Ammon's horn (tissue), 1 donor: ENCODE measurements at regions not wholly inside any gene's neighbourhood (a gene's known extent, or its start where the extent isn't known, plus 50 kb on each side); places are given as distances from the start of the nearest gene placed in this dataset.
"Not testable (repeated sequence)": the region's sequence is repeated elsewhere in the genome, so short reads cannot be mapped to it uniquely, and the experiment has no call there.

ENCODE experiments used
- DNase-seq: peaks from one replicate; pipeline ENCODE4 v3.0.0-alpha.2; 2016; ENCODE audit warnings: low spot score

DNA sequence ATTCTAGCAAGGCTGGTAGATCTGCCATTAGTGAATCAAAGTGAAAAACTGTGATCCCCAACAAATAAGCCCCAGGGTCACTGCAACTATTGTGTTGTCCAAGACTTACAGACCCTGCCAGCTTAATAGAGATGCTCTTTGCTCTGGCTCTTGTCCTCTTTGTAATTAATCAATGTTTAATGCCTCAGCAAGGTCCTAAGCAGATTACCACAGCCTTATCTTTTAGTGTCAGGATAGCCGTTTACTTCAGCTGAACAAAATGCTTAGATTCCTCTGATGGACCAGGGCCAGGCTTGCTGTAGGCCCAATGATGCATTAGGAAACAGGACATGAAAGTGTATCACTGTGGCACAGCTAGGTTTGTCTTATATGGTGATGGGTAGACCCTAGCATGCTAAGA is 353.3 kb downstream of the HACE1 start:
- DNase-seq, result no peak

DNA sequence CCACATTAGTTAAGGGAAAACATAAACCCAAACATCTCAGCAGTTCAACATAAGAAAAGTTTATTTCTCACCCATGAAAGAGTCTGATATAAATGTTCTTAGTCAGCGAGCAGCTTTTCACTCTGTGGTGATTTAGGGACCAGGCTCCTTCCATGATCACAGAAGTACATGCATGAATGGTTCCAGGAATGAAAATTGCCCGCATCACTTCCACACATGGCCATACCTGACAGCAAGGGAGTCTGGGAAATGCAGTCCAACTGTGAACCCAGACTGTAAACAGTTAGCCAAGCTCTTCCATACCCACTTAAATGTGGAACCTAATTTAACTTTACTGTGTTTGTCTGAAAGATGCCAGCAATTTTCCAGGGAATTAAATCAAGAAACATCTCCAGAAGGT is 353.9 kb downstream of the HACE1 start:
- no peak for DNase-seq

DNA sequence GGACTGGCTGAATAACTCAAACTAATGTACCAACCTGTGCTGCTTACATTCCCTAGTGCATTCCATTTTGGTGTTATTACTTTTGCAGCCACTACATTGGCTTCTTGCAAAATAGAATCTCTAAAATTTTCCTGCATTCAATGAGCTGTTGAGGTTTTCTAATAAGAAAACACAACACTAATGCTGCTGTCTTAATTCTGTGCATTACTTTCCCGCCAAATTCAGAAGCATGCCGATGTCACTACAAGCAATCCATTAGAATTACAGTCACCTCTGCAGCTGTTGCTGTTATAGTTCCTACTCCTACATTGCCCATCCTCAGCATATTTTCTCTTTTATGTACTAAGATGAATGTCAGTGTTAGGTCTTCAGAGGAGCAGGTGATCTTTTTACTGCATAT is 359.5 kb downstream of the HACE1 start:
- no peak for DNase-seq

DNA sequence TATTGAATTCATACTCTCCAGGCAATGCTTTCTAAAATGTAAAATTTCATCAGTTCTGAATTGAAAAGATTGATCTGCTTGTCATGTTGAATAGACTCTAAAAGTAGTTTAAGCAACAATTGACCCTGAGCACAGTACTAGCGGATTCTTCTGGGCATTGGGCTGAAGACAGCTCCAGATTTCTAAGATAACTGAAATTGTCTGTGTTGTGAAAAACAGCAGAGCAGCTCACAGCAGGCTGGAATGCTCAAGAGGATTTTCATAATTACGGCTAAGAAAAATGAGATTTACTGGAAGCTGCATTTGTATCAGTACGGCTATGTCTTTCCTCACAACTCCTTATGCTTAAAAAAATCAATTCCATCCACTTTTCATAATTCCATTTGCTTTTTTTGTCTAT is 373.7 kb downstream of the HACE1 start:
- no peak for DNase-seq

DNA sequence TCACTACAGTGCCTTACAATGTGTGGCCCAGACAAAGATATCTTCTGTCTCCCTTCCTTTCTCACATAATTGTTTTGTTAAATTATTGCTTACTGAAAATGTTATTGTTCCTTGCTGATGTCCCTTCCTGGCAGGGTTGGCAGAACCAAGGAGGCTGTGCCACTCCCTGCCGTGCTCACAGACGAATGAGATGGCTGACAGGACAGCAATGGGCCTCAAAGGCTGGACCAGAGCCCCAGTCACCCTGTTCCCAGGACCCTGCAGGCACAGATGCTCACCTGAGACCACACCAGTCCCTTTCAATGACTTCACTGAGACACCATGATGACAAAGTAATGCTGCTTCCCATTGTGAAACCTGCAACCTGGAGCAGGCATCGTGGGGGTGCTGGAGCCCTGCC is 375.1 kb downstream of the HACE1 start:
- no peak for DNase-seq

DNA sequence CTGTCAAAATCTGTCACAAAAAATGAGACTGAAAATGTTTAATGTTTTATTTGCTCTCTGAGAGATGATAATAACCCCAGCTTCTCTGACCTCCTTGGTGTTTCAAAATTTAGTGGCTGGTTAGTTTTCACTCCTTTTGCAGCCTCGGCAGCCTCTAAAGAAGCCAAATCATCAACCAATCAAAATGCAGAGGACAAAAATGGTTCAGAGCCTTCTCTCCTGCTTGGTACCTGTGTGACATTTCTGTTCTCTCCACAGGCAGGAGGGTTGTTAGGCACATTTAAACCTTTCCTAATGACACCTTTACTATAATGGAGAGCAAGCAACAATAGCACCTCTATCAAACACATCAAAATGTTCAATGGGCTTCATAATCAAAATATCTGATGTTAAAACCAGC is 375.5 kb downstream of the HACE1 start:
- no peak for DNase-seq

DNA sequence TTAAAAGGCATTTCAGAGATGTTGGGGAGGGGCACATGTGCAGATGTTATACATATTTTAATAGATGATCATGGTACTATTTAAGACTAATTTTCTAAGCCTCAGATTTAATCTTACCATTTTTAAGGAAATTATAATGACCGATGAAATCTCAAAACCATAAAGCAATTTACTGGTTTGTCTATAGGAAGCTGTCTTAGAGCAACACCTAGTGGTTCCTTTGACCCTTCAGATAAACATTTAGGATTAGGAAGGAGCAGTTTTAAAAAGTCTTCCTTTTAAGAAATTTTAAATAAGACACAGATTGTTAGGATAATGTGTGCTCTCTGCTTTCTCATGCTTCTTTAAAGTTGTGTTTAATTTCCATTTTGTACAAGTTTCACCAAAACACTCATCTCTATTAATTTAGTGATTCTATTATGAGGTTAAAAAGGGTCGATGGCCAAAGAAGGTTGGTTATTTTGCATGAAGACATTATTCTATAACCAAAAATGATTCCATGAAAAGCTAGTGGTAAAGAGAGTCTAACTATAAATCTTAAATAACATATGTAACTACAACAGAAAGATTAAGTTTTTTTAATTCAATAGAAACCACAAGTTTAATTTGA is 376.4 kb downstream of the HACE1 start:
- no peak for DNase-seq

DNA sequence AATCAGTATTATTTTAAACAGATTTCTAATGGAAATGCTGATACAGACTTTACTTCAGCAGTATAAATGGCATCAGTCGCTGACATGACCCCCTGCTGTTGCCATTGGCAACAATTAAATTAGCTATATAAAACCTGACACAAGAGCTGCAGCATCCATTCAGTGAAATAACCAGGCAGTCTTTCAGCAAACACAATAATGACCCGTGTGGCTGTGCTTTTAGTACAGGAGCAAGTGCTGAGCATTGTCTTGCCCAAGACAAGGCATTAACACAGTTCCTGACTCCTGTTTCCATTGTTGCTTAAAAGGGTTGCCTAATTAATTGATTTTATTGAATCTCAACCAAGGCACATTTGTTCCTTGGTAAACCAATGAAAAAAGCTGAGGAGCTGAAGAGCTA is 382.1 kb downstream of the HACE1 start:
- no peak for DNase-seq

DNA sequence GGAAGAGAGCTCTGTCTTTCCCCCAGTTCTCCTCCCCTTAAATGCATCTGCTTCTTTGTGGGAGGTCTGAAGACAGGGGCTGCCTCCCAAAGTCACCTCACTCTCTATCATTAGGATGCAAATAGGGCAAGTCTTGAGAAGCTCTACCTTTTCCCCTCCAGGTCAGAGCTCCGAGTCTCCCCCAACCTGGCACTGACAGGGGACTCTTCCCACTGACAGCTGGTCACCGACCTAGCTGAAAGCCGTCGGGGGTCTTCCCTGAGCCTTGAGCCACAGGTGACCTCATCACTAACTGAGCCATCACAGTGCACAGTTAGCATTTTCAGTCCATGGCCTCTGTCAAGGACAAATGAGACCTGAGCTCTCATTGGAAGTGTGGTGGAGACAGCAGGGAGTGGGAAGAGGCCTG is 386.7 kb downstream of the HACE1 start:
- no peak for DNase-seq

DNA sequence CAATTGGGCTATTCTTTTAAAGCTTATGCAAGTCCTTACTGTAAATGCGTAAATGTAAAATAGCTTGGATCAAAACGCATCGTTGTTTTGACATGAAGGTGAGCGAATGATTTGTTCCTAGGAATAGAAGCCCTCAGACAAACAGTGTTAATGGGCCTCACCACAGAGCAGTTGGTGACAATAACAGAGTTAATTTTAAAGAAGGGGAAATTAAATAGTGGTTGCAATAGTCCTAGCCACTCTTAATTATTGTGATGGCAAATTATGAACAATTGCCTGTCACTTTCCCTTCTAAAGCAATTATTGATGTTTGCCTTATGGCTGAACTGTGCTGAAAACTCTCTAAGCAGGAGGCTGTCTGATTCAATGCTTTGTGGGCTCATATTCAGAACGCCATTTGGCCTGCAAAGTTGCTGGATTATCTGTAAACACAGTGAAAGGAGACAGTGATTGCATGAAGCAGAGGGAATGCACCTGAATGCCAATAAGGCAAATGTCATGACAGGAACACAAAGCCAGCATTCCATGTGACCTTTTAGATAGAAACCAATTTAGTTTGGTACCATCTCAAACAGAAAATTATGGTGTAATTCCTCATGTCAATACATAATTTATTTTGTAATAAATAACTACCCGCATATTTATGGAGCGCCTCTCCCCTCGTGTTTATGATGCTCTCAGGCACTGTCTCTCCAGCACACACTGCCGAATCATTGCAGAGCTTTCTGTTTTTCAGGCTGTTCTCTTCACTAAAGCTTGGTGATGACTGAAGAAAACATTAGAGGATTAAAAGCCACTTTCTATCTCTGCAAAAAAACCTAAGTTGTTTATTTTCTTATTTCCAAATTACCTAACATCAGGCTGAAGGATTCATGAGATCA is 387.5 kb downstream of the HACE1 start:
- DNase-seq, result peak; percentile 50

DNA sequence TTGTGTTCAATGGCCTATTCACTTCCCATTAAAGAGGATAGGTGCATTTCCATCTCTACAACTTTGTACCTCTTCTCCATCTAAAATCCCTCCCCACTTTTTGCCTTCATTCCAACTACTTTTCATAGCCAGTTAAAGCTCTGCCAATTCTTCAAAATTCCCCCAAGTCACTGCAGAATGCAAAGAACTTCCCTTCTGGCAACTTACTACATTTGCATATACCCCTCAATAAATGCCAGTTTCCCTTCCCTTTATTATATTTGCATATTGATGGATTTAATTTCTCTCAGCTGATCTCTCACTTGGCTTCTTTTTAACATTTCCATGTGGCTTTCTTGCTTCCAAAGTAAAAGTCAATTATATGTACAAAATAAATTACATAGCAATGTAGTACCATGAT is 393.4 kb downstream of the HACE1 start:
- no peak for DNase-seq

DNA sequence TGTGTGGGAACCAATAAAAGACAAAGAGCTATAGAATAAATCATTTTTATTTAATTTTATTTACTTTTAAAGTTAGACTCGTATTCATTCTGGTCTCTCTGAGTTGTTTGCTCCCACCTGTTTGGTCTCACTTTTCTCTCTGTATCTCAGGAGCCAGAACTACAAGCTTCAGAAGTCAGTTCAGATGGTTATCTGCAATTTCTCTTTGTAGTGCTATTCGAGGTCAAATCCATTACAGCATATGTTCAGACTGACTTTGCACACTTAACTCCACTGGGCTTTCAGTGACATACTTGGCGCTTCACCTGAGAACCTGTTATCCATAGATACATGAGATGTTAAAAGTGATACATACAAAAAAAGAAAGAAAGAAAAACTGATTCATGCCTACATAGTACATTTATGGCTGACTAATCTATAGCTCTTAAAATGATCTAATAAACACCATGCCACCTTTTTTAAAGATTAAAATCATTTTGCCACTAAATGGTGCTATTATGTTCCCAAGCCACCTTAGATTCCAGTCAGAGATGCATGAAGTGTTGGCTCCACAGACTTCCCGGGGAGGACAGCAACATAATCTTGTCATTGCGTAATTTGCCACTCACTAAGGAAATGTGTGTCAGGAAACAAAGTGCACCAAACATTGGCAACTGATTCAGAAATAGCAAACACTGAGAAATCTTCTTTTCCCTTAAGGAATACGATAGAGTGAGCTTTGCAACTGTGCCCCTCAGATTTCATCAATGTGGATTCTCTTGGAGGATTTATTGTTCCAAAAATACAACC is 396.7 kb downstream of the HACE1 start:
- no peak for DNase-seq

DNA sequence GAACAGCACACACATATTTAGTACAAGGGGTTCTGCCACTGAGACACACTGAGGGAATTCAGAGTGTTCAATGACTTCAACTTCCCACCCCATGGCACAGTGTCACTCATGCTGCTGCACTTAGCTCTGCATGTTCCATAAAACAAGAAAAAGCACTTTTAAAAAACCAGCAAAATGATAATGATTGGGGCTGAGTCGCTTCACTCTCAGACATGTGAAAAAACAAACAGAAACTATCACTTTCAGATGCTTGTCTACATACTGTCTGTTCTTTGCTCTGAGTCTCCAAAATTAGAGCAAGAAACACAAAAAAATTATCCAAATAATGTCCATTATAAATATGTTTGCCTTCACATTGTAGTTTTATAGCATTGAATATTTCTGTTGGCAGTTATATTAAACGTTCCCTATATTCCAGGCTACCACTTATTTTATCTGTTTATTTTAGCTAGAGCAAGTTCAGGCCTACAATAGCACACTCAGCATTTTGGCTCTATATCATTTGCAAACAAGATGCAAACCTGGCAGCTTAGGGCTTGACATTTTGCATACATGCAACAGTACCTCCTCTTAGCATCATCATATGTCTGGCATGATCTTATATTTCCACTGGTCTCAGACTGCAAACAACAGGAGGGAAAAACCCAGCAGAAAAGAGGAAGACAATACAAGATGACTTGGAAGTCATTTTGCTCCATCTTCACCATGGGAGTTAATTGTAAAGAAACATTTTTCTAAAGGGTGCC is 398.8 kb downstream of the HACE1 start:
- DNase-seq, result no peak

DNA sequence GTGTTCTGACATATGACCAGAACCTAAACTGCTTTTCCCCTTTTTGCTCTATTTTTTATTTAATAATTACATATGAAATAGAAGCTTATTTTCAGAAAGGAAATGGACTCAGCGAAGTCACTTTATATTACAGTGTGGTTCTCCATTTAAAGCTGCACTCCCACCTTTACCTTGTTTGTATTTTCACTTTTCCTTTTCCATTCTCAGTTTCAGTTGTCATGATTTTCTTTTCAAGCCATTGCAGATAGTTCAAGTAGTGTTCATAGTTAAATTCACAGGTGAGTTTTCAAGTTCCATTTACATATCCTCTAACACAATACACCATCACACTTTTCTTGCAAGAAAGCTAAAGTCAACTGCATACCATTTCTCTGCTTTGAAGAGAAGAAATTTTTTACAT is 400.2 kb downstream of the HACE1 start:
- DNase-seq, result no peak

DNA sequence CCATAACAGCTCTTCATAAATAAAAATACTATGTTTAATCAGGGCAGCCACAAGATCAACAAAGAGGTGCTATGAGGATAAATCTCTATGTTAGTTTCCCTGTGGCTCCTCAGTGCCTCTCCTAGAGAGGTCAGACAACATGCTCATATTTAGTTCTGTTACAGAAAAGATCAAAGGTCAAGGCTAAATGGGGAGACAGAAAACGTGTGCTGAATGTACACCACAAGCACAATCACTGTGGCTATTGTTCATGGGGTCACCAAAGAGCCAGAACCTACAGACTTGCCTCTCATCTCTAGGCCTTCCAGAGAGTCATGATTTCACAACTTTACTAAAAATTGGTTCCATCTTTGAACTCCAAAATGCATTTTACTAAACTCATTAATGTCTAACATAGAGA is 409.8 kb downstream of the HACE1 start:
- DNase-seq, result no peak

DNA sequence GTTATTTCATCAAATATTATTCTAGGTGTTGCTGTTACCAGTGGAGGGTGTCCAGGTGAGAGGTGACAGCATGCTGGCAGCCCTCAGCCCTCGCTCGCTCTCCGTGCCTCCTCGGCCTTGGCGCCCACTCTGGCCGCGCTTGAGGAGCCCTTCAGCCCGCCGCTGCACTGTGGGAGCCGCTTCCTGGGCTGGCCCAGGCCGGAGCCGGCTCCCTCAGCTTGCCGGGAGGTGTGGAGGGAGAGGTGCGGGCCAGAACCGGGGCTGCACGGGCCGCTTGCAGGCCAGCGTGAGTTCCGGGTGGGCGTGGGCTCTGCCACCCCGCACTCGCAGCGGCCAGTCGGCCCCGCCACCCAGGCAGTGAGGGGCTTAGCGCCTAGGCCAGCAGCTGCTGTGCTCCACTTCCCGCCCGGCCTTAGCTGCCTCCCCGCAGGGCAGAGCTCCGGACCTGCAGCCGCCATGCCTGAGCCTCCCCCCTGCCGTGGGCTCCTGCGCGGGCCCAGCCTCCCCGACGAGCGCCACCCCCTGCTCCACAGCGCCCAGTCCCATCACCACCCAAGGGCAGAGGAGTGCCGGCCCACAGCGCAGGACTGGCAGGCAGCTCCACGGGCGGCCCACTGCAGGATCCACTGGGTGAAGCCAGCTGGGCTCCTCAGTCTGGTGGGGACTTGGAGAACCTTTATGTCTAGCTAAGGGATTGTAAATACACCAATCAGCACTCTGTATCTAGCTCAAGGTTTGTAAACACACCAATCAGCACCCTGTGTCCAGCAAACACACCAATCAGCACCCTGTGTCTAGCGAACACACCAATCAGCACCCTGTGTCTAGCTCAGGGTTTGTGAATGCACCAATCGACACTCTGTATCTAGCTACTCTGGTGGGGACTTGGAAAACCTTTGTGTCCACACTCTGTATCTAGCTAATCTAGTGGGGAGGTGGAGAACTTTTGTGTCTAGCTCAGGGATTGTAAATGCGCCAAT is 413.3 kb downstream of the HACE1 start:
- not testable (repeated sequence) for DNase-seq

DNA sequence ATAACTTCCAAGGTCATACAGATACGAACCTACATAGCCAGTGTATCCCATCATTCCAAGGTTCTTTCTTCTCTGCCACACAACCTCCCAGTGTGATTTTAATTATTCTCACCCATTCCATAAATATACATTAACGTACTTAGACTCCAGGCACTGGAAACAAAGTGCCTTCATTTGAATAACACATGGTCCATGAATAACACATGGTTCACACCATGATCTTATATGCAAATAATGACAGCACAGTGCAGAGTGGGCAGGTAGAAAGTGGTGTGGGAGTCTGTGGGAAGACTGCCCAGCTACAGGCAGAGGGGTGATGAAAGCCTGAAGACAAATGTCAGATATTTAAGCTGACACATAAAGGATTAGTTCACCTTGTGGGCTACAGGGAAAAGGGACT is 425.2 kb downstream of the HACE1 start:
- no peak for DNase-seq

DNA sequence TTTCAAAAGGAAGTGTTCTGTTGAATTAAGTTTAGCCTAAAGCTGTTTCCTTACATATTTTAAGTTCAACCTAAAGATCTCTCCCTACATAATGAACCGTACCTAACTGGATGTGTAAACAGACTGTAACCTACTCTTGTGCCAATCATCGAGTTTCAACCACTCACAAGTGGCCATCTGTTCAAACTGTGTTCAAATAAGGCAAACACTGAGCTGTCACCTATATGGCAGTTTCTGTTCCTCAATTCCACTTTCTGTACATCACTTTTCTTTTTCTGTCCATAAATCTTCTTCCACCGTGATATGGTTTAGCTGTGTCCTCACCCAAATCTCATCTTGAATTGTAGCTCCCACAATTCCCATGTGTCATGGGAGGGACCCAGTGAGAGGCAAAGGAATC is 428.6 kb downstream of the HACE1 start:
- no peak for DNase-seq

DNA sequence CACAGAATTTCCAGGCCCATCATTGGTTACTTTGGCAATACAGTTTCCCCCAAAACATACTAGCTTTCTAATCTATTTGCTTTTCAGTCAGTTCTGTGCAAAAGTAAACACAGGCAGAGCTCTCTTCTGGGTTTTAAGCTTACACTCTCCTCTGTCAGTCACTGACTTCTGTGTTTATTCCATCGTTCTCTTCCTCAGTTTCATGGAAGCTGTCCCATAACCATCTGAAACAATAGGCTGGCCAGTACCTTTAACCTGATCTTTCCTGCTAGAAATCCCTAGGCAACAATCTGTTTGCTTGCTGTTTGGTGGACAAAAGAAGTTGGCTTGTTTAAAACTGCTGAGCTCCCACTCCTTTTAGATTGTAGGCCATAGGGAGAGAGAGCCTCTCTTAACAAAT is 431.5 kb downstream of the HACE1 start:
- DNase-seq, result no peak

DNA sequence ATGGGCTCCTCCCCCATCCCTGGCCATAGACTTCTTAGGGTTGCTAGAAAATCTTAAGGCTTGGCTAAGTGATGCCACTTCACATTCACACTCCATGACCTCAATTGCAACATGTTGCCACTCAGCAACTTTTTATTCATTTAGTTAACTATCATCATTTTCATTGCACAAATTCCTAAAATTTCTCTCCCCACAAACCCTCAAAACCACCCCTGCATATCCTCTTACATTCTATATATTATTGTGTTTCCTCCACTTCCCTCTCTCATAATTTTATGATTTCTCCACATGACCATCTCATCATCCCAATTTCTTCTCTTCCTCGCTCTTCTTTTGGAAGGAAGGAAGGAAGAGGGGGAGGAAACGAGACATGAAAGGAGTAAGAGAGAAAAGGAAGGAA is 436.0 kb downstream of the HACE1 start:
- DNase-seq, result no peak

DNA sequence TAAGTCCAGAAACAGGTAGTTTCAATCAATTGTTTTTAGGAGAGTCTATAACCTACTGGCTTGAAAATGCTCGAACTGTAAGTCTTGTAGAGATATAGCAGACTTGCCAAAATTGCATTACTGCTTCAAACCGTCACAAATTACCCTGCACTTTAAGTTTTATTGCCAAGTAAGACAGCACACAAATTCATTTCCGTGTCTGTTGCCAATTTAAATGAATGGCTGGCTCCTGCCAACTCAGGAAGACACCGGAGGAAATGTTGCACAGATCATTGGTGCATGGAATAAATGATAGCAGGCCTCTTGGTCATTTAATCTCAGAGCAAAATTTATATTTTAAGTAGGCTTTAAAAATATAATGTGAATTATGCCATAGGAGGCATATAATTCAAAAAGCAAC is 438.1 kb downstream of the HACE1 start:
- DNase-seq, result no peak
